NAMALWA (cell line): ENCODE measurements at regions not wholly inside any gene's neighbourhood (a gene's known extent, or its start where the extent isn't known, plus 50 kb on each side); places are given as distances from the start of the nearest gene placed in this dataset.
A peak's percentile ranks its signal among the peaks of the same experiment; 100 is the strongest.

ENCODE experiments used
- DNase-seq: peaks from one replicate; pipeline ENCODE4 v3.0.0-alpha.2; 2015; ENCODE audit warnings: low spot score

DNA sequence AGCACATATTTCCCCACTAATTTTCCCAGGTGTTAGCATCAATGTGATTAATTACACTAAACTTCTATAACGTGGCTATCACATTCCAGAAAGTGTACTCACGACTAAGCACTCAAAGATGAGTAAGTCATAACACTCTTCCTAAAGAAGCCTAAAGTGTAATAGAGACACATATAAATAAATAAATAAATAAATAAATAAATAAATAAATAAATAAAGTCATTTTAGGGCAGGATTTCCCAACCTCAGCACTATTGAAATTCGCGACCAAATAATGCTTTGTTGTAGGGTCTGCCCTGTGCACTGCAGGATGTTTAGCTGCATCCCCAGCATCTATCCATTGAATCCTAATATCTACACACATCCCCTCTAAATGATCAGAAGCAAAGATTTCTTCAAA lies 390.9 kb downstream of the CDH7 start:
- DNase-seq = no peak

DNA sequence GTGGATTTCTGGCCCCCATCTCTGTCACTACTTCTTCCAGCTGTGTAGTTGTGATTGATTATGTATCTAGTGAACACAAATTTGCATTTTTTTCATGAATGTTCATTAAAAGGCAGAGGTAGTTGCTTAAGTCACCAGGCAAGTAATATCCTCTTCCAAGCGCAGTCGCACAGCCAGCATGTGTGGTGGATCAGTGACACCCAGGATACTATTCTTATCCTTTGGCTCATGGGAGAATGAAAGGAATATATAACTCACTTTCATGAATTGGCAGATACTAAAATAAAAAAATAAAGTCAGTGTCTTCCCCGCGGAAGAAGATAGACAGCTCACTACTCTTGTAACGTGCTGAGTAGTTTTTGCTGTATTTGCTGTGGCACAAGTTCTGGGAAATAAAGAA lies 387.8 kb downstream of the CDH7 start:
- DNase-seq = no peak

DNA sequence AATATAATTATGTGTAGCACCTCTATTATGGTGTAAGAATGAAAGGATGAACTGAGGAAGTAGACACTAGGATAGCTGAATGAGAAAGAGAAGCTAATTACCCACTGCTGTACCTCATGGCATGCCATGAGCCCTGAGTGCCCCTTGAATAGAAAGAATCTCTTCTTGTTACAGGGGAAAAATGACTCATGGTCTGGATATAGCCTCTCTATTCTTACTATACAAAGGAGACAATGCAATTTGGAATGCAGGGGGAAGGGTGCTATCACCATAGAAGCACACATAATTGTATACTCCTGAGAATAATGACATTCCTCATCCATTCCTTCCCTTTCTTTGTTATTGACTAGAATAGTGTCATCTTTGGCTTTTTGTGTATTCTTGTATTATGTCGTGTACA lies 385.2 kb downstream of the CDH7 start:
- DNase-seq = no peak

GRCh38 chr18:66129248-66129647 lies 378.4 kb downstream of the CDH7 start:
- DNase-seq = no peak

DNA sequence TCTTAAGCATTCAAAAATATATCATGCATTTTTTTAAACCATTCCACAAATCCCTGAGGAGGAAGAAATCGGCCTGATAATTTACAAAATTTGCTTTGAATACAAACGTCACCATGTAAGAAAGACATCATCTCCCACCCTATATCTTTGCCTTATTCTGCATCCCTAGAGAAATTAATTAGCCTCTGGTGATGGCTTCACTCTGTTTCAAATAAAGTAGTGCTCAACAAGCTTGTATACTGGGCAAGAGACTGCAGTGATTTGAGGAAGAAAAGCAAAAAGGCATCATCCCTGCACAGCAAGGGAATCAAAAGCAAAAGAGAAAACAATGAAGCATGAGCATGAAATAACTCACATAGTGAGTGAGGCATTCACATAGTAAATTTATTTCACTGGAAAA lies 375.5 kb downstream of the CDH7 start:
- no peak for DNase-seq

- DNase-seq = peak; percentile 52
Observed at GRCh38 chr18:66124394-66124793, 373.6 kb downstream of the CDH7 start.

DNA sequence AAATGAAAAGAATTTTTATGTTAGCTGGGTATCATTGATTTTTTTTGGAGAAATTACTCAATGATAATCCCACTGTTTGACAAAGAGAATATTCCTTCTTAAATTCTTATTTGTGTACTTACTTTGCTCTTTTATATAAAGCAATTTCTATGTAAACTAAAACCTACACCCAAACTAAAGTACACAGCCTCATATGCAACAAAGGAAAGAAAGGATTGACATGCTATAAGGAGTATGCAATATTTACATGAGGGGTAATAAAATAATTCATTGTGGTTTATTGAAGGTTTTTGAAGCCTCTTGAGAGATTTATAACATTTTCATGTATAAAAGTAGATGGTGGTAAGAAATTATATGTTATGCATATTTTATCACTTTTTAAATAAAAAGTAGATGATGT lies 368.5 kb downstream of the CDH7 start:
- DNase-seq = no peak

DNA sequence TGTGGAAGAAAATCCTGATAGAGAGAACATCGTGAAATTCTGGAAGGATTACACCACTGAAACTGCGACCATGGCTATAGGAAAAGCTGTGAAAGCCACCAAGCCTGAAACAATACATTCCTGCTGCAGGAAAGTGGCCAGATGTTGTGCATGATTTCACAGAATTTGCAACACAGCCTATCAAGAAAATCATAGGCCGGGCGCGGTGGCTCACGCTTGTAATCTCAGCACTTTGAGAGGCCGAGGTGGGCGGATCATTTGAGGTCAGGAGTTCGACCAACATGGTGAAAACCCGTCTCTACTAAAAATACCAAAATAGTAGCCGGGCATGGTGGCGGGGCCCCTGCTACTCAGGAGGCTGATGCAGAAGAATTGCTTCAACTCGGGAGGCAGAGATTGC lies 360.2 kb downstream of the CDH7 start:
- DNase-seq = no peak

- DNase-seq = no peak
Observed at GRCh38 chr18:66110607-66111006, 359.8 kb downstream of the CDH7 start.

DNA sequence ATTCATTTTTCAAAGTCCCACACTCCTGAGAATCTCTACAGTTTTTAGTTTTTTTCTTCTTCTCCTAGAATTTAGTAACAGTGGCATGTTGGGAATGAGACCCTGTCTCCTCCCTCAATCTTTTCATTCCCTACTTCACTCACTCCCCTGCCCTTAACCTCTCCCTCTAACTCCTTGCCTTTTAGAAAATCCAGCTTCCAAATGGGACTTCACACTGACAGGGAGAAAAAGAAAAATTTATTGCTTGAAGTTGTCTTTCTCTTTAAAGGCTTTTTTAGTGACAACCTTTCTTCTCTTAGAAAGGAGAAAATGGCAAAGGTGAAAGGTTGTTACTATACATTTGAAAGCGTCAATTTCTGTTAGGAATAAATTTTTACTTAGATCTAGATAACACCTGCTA lies 359.2 kb downstream of the CDH7 start:
- DNase-seq = no peak

DNA sequence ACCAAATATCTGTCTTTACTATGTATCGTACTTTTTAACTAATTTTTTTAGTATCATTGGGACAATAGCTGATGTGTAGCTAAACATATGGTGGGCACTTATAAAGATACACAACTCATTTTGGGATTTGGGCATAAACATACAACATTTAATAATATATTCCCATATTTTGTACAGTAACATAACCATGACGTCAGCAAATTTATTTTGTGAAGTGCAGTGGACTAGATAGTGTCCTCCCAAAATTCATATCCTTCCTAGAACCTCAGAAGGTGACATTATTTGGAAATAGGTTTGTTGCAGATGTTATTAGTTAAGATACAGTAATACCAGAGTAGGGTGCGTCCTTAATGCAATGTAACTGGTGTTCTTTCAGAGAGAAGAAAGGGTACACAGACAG lies 356.7 kb downstream of the CDH7 start:
- no peak for DNase-seq

DNA sequence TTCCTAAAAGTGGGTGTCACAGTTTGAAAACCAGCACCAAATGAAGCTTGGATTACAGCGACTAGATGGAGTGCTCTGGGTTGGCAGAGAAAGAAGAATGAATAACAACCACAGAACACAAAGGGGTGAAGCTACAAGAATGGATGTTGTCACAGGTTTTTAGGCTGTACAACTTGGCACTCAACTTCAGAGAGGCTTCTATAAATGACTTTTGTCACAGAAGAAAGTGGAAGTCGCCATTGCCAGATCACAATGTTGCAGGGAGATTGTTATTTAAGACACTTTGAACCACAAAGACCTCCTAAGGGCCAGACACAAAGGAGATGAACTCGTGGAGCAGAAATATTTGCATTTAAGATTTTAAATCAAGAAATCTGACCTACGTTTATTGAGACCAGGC lies 354.2 kb downstream of the CDH7 start:
- DNase-seq = no peak

DNA sequence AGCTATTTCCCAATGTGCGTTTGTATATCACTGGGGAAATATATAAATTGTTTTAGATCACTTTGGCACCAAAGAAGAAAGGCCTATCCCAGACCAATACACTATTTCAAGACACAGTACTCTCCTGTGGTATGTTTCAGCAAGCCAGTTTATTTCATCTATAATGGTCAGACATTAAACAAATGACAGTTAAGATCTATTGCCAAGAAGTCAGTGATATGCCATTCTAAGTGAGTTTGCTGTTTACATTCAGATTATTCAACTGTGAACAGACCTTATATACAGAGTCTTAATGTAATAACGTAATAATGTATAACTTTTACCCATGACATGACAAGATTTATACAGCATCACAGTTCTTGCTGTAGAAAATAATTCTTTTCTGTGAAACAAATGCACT lies 352.7 kb downstream of the CDH7 start:
- DNase-seq = no peak

- no peak for DNase-seq
Observed at GRCh38 chr18:66083078-66083477, 332.3 kb downstream of the CDH7 start.

GRCh38 chr18:66078925-66079800 lies 328.4 kb downstream of the CDH7 start:
- DNase-seq = no peak

- no peak for DNase-seq
Observed at GRCh38 chr18:66077066-66077465, 326.3 kb downstream of the CDH7 start.

GRCh38 chr18:66066191-66066590 lies 315.4 kb downstream of the CDH7 start:
- DNase-seq = no peak

DNA sequence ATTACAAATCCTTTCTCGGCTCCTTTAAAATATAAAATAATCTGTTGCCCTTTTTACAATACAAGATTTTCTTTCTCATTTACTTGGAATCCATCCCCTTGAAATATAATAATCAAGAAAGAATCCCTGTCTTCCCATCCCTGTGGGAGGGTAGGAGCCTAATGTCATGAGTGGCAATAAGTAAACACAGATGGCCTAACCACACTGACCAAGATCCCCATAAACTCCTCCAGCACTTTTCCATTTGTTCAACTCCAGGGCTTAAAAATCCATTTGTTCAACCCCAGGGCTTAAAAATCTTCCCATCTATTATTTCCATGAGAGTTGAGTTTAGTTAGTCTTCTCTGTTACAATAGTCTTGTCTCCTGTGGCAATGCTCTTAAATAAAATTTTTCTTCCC lies 297.6 kb downstream of the CDH7 start:
- DNase-seq = no peak

GRCh38 chr18:66046032-66046602 lies 295.3 kb downstream of the CDH7 start:
- DNase-seq = no peak

- no peak for DNase-seq
Observed at GRCh38 chr18:66043009-66043408, 292.2 kb downstream of the CDH7 start.

DNA sequence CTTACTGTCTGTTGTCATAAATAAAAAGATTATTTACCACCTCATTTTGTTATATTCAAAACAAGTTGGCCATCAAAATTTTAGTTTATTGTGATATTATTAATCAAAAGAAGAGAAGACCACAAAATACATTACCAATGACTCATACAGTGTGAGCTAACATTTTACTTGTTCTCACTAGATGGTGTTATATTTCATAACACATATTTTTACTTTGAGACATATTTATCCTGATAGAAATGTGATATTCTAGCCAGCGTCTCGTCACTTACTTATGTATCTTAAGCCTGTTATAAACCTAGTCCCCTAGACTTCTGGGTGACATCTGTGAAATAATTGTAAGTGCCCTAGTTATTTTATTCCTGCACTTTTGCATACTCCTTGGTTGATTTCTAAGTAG lies 263.2 kb downstream of the CDH7 start:
- DNase-seq = no peak

DNA sequence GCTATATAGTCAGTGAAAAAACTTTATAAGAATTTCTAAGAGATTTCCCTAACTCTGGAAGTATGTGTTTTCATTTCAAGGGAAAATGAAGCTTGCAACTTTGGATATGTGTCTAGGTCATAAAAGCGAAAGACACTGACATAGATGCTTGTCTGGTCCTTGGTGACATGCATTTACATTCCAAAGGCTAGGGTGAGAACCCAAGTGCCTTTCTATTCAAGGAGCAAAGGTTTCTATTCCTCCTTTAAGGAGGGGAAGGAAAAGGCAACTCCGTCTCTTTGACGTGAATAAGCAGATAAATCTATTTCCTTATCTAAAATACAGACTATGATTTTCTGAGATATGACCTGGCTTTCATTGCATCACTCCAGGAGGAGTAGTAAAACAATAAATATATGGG lies 261.1 kb downstream of the CDH7 start:
- no peak for DNase-seq

- no peak for DNase-seq
Observed at GRCh38 chr18:66005831-66006588, 255.2 kb downstream of the CDH7 start.
